ENCODE measurements at regions not wholly inside any gene's neighbourhood (a gene's known extent, or its start where the extent isn't known, plus 50 kb on each side); places are given as distances from the start of the nearest gene placed in this dataset.

DNA sequence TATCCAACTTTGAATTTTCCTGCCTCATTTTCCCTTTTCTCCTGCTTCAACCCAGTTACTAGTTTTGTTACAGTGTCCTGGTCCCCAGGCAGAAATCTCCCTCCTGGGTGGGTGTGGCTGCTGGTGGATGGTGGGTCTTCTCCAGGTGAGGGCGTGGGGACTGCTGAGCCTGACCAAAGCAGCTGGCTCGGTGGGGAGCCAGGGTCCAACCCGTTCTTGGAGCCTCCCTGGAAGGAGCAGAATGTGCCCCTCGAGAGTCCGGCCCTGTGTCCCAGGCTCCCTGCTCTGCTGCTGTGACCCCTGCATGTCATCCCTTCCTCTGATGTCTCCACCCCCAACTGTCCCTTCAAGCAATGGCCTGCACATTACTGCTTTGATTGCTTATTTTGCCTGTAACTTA, 86.6 kb upstream of the TCERG1L start:
- Histone ChIP-seq H3K4me1 (ENCODE audit: insufficient read depth, low read length, poor library complexity, severe bottlenecking) (no peaks in the 10 kb centered on the region), H3K4me3 (ENCODE audit: low read depth, low read length, poor library complexity, severe bottlenecking) (no peak overlapping the region), H3K27me3 (replicated peaks; ENCODE audit: insufficient read depth, low read depth, low read length, poor library complexity) (no peaks in the 10 kb centered on the region), H3K36me3 (ENCODE audit: insufficient read depth, low read length, poor library complexity, severe bottlenecking) (no peaks in the 10 kb centered on the region), H3K9me3 (ENCODE audit: low read depth, low read length, poor library complexity, severe bottlenecking) (no peaks in the 10 kb centered on the region), H3K27ac (ENCODE audit: low read depth, low read length, poor library complexity, severe bottlenecking) (no peak overlapping the region)
- TF ChIP-seq, protein P1, sequence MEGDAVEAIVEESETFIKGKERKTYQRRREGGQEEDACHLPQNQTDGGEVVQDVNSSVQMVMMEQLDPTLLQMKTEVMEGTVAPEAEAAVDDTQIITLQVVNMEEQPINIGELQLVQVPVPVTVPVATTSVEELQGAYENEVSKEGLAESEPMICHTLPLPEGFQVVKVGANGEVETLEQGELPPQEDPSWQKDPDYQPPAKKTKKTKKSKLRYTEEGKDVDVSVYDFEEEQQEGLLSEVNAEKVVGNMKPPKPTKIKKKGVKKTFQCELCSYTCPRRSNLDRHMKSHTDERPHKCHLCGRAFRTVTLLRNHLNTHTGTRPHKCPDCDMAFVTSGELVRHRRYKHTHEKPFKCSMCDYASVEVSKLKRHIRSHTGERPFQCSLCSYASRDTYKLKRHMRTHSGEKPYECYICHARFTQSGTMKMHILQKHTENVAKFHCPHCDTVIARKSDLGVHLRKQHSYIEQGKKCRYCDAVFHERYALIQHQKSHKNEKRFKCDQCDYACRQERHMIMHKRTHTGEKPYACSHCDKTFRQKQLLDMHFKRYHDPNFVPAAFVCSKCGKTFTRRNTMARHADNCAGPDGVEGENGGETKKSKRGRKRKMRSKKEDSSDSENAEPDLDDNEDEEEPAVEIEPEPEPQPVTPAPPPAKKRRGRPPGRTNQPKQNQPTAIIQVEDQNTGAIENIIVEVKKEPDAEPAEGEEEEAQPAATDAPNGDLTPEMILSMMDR (conservative IDR thresholded peaks at IDR 0.05; ENCODE audit: low read depth, low read length): no peak
- no peak for TF ChIP-seq EZH2 (IDR thresholded peaks at IDR 0.05; ENCODE audit: borderline replicate concordance, low read depth, low read length, poor library complexity, severe bottlenecking)
- no TSS peak for BruUV-seq (replicated peaks)
- no peak for DNase-seq (ENCODE audit: low spot score)
- CTCF ChIA-PET: no interaction called here
- intact Hi-C loops (cut with micrococcal nuclease; ENCODE audit: unreplicated experiment): no loop called here
- POLR2A ChIA-PET (ENCODE audit: low non-redundant PET): no interaction called here

DNA sequence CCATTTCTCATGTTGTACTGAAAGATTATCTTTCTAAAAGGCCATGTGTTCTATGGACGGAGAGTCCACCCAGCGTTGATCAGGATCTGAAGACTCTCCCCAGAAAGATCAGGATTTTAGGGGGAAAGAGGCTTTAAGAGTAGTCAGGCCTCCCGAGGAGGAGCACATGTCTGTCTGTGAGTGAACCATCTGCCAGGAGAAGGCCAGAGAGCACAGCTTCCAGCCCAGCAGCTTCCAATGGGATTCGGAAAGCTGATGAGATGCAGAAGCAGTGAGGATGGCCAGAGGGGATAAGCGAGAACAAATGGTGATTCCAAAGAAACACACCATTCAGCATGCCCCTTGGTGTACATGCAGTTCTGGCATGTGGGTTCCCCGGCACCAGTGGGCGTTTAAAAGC, 88.5 kb upstream of the TCERG1L start:
- no peaks in the 10 kb centered on the region for H3K4me1 ChIP-seq (ENCODE audit: insufficient read depth, low read length, poor library complexity, severe bottlenecking)
- ChIA-PET CTCF (no interaction called here), POLR2A (ENCODE audit: low non-redundant PET) (no interaction called here)
- H3K27ac ChIP-seq (ENCODE audit: low read depth, low read length, poor library complexity, severe bottlenecking): no peak overlapping the region
- H3K36me3 ChIP-seq (ENCODE audit: insufficient read depth, low read length, poor library complexity, severe bottlenecking): no peaks in the 10 kb centered on the region
- no TSS peak for BruUV-seq (replicated peaks)
- DNase-seq (ENCODE audit: low spot score): no peak
- no peak overlapping the region for H3K4me3 ChIP-seq (ENCODE audit: low read depth, low read length, poor library complexity, severe bottlenecking)
- TF ChIP-seq EZH2 (IDR thresholded peaks at IDR 0.05; ENCODE audit: borderline replicate concordance, low read depth, low read length, poor library complexity, severe bottlenecking): no peak
- TF ChIP-seq, protein P1 (conservative IDR thresholded peaks at IDR 0.05; ENCODE audit: low read depth, low read length): no peak
- H3K9me3 ChIP-seq (ENCODE audit: low read depth, low read length, poor library complexity, severe bottlenecking): no peaks in the 10 kb centered on the region
- no peaks in the 10 kb centered on the region for H3K27me3 ChIP-seq (replicated peaks; ENCODE audit: insufficient read depth, low read depth, low read length, poor library complexity)
- intact Hi-C loops (cut with micrococcal nuclease; ENCODE audit: unreplicated experiment): no loop called here

- TF ChIP-seq, protein P1 (conservative IDR thresholded peaks at IDR 0.05; ENCODE audit: low read depth, low read length): no peak
- no peak for TF ChIP-seq EZH2 (IDR thresholded peaks at IDR 0.05; ENCODE audit: borderline replicate concordance, low read depth, low read length, poor library complexity, severe bottlenecking)
- no peak overlapping the region for H3K4me3 ChIP-seq (ENCODE audit: low read depth, low read length, poor library complexity, severe bottlenecking)
- CTCF ChIA-PET: no interaction called here
- H3K27ac ChIP-seq (ENCODE audit: low read depth, low read length, poor library complexity, severe bottlenecking): no peak overlapping the region
- H3K27me3 ChIP-seq (replicated peaks; ENCODE audit: insufficient read depth, low read depth, low read length, poor library complexity): no peaks in the 10 kb centered on the region
- no peaks in the 10 kb centered on the region for H3K4me1 ChIP-seq (ENCODE audit: insufficient read depth, low read length, poor library complexity, severe bottlenecking)
- H3K36me3 ChIP-seq (ENCODE audit: insufficient read depth, low read length, poor library complexity, severe bottlenecking): no peaks in the 10 kb centered on the region
- BruUV-seq (replicated peaks): no TSS peak
- intact Hi-C loops (cut with micrococcal nuclease; ENCODE audit: unreplicated experiment): no loop called here
- POLR2A ChIA-PET (ENCODE audit: low non-redundant PET): no interaction called here
- no peak for DNase-seq (ENCODE audit: low spot score)
- no peaks in the 10 kb centered on the region for H3K9me3 ChIP-seq (ENCODE audit: low read depth, low read length, poor library complexity, severe bottlenecking)
These were observed 89.0 kb upstream of the TCERG1L start for GRCh38 chr10:131400513-131400912.
